Colon (tissue), 2 donors: ENCODE measurements at regions not wholly inside any gene's neighbourhood (a gene's known extent, or its start where the extent isn't known, plus 50 kb on each side); places are given as distances from the start of the nearest gene placed in this dataset.
"Not testable (repeated sequence)": the region's sequence is repeated elsewhere in the genome, so short reads cannot be mapped to it uniquely, and the experiment has no call there.

ENCODE experiments used
- FAIRE-seq: peaks from 2 replicates; lab custom pipeline; 2012; peaks lifted over from hg19 to GRCh38; lab: Jason Lieb, UNC
- donor health status: control.
- donor health status: control.

DNA sequence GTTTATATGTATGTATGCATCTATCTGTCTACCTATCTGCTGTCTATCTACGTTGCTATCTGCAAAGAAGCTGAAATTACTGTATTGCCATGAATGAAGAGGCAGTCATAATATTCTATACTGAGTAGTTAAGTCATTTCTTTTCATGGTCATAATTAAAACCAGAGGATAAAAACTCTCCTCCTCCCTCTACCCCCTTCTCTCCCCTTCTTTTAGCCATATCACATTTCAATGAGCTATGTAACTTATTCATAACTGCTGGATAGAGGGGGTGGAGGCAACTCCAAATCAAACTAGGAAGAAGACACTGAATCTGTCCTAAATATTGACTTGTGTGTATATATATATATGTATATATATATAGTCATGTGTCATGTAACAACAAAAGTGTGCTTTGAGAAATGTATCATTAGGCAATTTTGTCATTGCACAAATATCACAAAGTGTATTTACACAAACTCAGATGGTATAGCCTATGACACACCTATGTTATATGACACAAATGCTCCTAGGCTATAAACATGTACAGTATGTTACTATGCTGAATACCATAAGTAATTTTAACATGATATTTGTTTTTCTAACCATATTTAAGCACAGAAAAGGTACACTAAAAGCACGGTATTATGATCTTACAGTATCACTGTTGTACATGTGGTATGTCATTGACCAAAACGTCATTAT lies 229.7 kb upstream of the KCNMB2 start:
- no peak for FAIRE-seq

DNA sequence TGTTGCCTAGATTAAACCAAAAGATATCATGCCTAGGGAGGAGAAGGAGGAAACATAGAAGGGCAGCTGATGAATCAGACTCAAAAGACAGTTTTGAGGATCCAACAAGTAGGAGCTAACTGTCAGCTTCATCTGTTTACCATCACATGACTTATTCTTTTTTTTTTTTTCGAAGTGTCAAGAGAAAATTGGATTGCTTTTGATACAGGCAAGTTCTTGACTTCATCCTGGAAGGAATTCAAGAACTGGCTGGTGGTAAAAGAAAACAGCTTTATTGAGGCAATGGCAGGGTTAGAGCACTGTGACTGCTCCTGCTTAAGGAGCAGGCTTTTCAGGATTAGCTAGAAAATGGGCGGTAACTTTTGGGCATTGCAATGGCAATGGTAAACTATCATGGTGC lies 227.5 kb upstream of the KCNMB2 start:
- FAIRE-seq, result no peak

GRCh38 chr3:178310949-178311348 lies 225.3 kb upstream of the KCNMB2 start:
- no peak for FAIRE-seq

- FAIRE-seq, result no peak
These were observed 222.5 kb upstream of the KCNMB2 start for GRCh38 chr3:178313716-178314115.

DNA sequence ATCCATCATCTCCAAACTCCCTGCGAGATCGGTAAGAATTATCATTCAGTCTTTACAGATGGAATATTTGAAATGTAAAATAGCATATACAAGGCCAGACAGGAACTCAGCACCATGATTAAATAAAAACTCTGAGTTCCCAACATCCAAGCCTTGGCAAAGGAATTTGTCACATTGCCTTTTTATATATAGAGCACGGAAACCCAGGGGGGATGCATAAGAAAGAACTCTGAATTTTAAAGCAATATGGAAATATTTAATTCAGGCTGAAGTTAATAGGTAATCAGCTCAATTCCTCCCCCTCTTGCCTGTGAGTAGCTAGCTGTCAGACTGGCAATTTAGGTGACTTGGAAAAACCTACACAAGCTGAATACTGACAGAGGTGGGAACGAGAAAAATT lies 217.9 kb upstream of the KCNMB2 start:
- no peak for FAIRE-seq

GRCh38 chr3:178318941-178319816 lies 217.1 kb upstream of the KCNMB2 start:
- FAIRE-seq, result no peak

- FAIRE-seq, result no peak
These were observed 215.5 kb upstream of the KCNMB2 start for GRCh38 chr3:178320456-178321351.

GRCh38 chr3:178324356-178324755 lies 211.9 kb upstream of the KCNMB2 start:
- FAIRE-seq, result no peak

- FAIRE-seq, result peak; percentile 82
These were observed 210.9 kb upstream of the KCNMB2 start for GRCh38 chr3:178325330-178325729.

DNA sequence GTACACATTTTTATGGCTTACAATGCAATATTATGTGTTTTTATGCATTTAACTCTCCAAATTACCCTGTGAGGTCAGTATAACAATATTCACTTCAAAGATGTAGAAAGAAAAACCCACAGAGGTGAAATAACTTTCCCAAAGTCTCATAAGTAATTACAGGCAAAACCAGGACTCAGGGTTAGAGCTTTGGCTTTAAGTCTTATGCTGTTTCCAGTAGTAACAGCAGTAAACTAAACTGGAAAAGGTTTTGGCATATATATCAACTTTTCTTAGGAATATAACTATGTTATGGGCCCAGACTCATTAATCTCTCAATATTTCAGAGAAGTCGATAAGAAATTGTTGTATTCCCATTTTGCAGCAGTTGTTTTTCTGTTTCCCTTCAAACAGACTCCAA lies 206.3 kb upstream of the KCNMB2 start:
- no peak for FAIRE-seq

DNA sequence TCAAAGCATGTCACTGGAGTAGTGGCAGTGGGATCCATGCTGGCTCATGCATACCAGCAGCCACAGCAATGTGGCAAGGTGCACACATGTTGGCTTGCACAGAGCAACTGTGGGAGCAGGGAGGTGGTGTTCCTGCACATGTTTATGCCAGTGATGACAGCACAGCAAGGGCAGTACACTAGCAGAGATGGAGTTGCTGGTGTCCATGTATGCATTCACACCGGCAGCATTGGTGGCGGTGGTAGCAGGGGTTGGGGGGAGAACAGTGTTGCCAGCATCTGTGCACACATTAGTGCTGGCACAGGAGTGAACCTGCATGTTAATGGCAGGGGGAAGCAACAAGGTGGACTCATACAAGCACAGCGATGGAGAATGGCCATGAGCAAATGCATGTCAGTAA lies 202.0 kb upstream of the KCNMB2 start:
- FAIRE-seq, result no peak

DNA sequence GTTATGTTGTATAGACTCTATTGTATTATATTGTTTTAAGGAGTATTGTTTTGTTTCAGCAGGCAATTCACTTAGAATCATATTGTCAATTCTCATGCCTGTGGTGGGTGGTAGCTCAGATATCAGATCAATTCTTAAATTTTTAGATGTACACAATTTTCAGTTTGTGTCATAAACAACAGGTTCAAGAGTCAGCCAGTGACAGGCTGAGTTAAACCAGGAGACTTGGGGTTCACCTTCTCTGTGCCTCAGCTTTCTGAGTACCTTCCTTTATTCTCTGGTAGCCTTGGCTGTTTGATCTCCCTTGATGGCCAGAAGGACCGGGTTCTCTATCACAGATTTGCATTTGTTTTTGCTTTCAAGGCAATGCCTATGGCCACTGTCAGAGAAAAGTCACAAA lies 199.9 kb upstream of the KCNMB2 start:
- no peak for FAIRE-seq

DNA sequence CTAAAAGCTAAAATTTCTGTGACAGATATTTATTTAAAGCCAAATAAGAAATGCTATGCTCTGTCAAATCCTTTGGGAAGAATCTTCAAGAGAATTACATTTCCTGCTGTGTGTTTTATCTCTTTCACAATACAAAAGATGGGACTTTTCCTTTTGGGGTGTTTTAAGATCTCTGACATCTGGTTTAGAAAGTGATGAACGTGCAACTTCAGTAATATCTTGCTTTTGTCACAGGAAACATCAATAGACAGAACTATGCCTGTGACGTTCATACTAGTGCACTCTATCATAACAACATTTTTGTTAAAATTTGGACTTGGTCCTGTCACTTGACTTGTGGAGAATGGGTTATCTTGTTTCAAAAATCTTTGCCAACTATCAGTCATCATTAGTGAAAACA lies 195.7 kb upstream of the KCNMB2 start:
- no peak for FAIRE-seq

DNA sequence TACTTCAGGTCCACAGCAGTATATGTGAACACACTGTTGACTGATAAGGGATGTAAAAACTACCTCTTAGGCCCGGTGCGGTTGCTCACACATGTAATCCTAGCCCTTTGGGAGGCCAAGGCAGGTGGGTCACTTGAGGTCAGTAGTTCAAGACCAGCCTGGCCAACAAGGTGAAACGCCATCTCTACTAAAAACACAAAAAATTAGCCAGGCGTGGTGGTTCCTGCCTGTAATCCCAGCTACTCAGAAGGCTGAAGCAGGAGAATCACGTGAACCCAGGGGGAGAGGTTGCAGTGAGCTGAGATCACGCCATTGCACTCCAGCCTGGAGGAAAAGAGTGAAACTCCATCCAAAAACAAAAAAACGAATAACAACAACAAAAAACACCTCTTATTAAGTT lies 194.6 kb upstream of the KCNMB2 start:
- FAIRE-seq, result no peak

- no peak for FAIRE-seq
These were observed 194.1 kb upstream of the KCNMB2 start for GRCh38 chr3:178342111-178342510.

- no peak for FAIRE-seq
These were observed 192.7 kb upstream of the KCNMB2 start for GRCh38 chr3:178343433-178344038.

DNA sequence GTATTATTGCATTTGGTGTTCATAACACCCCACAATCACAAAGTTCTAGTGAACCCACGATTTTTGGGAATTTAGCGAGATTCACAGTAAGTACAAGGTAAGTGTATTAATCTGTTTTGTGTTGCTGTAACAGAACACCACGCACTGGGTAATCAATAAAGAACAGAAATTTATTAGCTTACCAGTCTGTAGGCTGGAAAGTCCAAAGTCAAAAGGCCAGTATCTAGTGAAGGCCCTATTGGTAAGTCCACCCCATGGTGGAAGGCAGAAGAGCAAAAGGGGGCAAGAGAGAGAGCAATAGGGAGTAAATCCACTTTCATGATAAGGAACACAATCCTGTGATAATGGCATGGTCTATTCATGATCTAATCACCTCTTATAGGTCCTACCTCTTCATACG lies 190.3 kb upstream of the KCNMB2 start:
- FAIRE-seq, result no peak

GRCh38 chr3:178348561-178349217 lies 187.5 kb upstream of the KCNMB2 start:
- FAIRE-seq, result not testable (repeated sequence)

GRCh38 chr3:178349218-178349596 lies 187.0 kb upstream of the KCNMB2 start:
- not testable (repeated sequence) for FAIRE-seq

- no peak for FAIRE-seq
These were observed 185.5 kb upstream of the KCNMB2 start for GRCh38 chr3:178350763-178351162.

- FAIRE-seq, result no peak
These were observed 183.8 kb upstream of the KCNMB2 start for GRCh38 chr3:178352326-178353005.
